NB4 (cell line): ENCODE measurements at regions not wholly inside any gene's neighbourhood (a gene's known extent, or its start where the extent isn't known, plus 50 kb on each side); places are given as distances from the start of the nearest gene placed in this dataset.

ENCODE experiments used
- DNase-seq: peaks from one replicate; pipeline ENCODE4 v3.0.0; 2010; ENCODE audit warnings: low read depth
- H3K4me3 ChIP-seq: one replicate; pipeline ENCODE4 v1.5.1; 2011; ENCODE audit warnings: mild to moderate bottlenecking, low read depth, low read length, moderate library complexity
- MYC ChIP-seq: IDR thresholded peaks from 2 replicates; pipeline ENCODE4 v1.6.1; 2011; ENCODE audit warnings: low read depth, low read length
- POLR2A ChIP-seq: IDR thresholded peaks from 2 replicates; pipeline ENCODE4 v1.6.1; 2011; ENCODE audit warnings: mild to moderate bottlenecking; ENCODE audit not compliant: insufficient read length; ENCODE audit errors: extremely low read depth
- TF ChIP-seq, protein P1 (sequence below): IDR thresholded peaks from 2 replicates; pipeline ENCODE4 v1.6.1; 2011; ENCODE audit warnings: low read depth, low read length
- TF ChIP-seq, protein P2 (sequence below): IDR thresholded peaks from one replicate; pipeline ENCODE4 v1.5.1; 2012; ENCODE audit warnings: low read depth, low read length

DNA sequence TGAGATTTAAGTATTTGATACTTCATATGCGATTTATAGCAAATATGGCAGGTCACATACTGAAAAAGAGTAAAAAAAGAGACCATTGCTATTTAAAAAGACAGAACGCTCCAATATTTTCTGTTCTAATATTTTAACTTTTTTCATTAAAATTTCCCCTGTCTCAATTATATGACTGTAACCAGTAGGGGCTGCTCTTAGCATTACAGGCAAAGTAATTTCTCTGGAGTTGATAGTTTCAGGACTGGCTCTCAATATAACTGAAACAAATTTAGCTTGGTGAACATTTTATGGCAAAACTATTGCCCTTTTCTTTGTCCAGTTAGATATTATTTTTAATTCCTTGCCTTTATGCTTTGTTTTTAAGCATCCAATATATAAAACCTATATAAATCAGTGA is 286.3 kb upstream of the ROBO2 start:
- no peak for DNase-seq
- H3K4me3 ChIP-seq = no peak overlapping the region
- TF ChIP-seq, protein P1, sequence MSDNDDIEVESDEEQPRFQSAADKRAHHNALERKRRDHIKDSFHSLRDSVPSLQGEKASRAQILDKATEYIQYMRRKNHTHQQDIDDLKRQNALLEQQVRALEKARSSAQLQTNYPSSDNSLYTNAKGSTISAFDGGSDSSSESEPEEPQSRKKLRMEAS = no peak
- TF ChIP-seq MYC = no peak
- TF ChIP-seq, protein P2, sequence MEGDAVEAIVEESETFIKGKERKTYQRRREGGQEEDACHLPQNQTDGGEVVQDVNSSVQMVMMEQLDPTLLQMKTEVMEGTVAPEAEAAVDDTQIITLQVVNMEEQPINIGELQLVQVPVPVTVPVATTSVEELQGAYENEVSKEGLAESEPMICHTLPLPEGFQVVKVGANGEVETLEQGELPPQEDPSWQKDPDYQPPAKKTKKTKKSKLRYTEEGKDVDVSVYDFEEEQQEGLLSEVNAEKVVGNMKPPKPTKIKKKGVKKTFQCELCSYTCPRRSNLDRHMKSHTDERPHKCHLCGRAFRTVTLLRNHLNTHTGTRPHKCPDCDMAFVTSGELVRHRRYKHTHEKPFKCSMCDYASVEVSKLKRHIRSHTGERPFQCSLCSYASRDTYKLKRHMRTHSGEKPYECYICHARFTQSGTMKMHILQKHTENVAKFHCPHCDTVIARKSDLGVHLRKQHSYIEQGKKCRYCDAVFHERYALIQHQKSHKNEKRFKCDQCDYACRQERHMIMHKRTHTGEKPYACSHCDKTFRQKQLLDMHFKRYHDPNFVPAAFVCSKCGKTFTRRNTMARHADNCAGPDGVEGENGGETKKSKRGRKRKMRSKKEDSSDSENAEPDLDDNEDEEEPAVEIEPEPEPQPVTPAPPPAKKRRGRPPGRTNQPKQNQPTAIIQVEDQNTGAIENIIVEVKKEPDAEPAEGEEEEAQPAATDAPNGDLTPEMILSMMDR = no peak
- TF ChIP-seq POLR2A = no peak

DNA sequence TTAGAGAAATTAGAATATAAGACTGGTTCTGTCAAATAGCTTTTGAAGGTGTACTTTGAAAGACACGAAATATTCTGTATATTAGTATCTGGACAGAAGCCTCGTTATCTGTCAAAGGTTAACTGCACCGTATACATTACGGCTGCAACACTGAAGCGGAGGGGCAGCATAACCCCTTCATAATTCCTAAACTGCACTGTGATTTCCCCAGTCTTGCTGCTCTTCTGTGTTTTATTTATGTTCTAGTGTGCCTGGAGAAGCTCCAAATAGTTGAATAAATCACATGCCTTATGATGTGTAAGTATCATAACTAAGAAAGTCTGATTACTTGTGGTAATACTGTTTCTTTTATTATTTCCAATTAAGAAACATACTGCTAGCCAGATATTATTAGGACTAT is 285.7 kb upstream of the ROBO2 start:
- DNase-seq = no peak
- TF ChIP-seq, protein P1 = no peak
- no peak for TF ChIP-seq MYC
- TF ChIP-seq, protein P2 = no peak
- TF ChIP-seq POLR2A = no peak

DNA sequence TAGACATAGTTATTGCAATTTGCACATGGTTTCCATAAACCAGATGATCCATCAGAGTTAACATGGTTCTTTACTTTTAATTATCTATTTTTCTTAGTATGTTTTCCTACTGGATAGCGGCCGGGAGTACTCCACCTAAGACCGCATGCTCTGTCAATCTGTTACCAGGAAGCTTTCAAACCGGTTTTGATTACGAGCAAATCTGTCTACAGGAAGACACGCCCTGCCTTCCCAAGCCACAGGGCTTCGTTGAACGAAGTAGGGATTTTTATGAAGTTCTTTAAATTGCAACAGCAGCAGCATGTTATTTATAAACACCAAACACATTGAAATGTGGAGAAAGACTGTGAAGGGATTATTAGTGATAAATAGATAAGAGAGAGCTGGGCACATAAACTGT is 283.3 kb upstream of the ROBO2 start:
- DNase-seq = no peak
- H3K4me3 ChIP-seq = no peak overlapping the region
- no peak for TF ChIP-seq POLR2A
- TF ChIP-seq, protein P1 = no peak
- TF ChIP-seq, protein P2 = no peak
- no peak for TF ChIP-seq MYC

More for the DNA sequence above, 285.7 kb upstream of the ROBO2 start:
- no peak overlapping the region for H3K4me3 ChIP-seq

DNA sequence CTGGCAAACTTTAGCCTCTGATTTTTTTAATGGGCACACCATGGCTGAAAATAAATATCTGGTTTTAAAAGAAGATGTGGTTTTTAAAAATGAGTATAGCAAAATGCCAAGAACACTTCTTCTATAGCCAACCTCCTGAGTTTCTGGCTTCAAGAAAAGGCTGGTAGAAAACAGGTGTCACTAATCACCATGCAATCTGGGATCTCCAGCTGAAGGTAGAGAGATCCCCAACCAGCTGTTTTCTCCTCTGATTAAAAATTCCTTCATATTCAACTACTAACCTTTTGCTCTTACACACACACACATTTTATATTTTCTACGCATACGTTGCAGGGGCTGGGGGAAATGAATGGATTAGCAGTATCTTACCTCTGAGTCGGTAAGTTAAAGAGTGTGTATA is 279.6 kb upstream of the ROBO2 start:
- DNase-seq = no peak
- no peak overlapping the region for H3K4me3 ChIP-seq
- TF ChIP-seq POLR2A = no peak
- no peak for TF ChIP-seq MYC
- TF ChIP-seq, protein P2 = no peak
- TF ChIP-seq, protein P1 = no peak

DNA sequence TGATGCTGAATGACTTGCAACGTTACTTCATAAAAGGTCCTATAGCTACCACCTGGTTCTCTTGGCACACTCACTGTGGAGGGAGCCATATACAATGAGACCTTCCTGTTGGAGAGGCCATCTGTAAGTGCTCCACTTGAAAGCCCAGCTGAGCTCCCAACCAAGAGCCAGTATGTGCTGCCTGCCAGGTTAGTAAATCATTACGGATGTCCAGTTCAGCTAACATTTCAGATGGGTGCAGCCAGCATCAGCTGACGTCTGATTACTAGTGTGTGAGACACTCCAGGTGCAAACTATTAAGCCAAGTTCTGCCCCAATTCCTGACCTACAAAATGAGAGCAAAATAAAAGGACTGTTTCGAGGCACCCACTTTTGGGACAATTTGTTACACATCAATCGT is 274.4 kb upstream of the ROBO2 start:
- H3K4me3 ChIP-seq = no peak overlapping the region
- TF ChIP-seq, protein P2 = no peak
- TF ChIP-seq, protein P1 = no peak
- TF ChIP-seq MYC (no peak), POLR2A (no peak)
- DNase-seq = no peak

DNA sequence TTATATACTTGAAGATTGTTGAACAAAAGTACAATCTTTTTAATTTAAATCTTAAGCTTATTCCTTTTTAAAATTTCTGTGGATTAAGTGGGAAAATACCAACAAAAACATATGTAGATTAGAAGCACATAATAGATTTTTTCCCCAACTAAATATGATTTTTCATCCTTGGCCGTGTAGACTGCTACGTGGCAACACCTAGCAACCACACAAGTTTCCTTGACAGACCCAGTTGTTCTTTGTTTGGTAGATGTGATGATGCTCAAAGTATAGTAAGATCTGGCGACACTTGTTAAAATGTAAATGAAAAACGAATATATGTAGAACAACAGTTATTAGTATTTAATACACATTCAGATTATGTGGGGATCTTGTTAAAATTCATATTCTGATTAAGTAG is 271.0 kb upstream of the ROBO2 start:
- H3K4me3 ChIP-seq = no peak overlapping the region
- DNase-seq = no peak
- TF ChIP-seq, protein P2 = no peak
- TF ChIP-seq, protein P1 = no peak
- no peak for TF ChIP-seq POLR2A
- TF ChIP-seq MYC = no peak
